ENCODE measurements at regions not wholly inside any gene's neighbourhood (a gene's known extent, or its start where the extent isn't known, plus 50 kb on each side); places are given as distances from the start of the nearest gene placed in this dataset.

GRCh38 chr3:30457081-30457480 is 149.3 kb upstream of the TGFBR2 start:
- dilution Hi-C loops (cut with HindIII; ENCODE audit: low sequenced_read_pairs, unreplicated experiment) (no loop called here), intact Hi-C loops (cut with micrococcal nuclease) (no loop called here), in situ Hi-C loops (cut with MboI; ENCODE audit: low sequenced_read_pairs) (no loop called here)
- Histone ChIP-seq H2BK5ac (ENCODE audit: low read depth, low read length, poor library complexity, severe bottlenecking) (no peak overlapping the region), H3K27ac (ENCODE audit: insufficient read depth, low read length) (no peak overlapping the region), H2BK15ac (ENCODE audit: low read depth, low read length) (no peak overlapping the region), H3K9me1 (ENCODE audit: insufficient read depth, low read length) (no peaks in the 10 kb centered on the region), H3K14ac (replicated peaks; ENCODE audit: low read depth, low read length) (no peak overlapping the region), H3K18ac (ENCODE audit: low read depth, low read length) (no peak overlapping the region), H4K91ac (ENCODE audit: insufficient read depth, low read depth, low read length) (no peak overlapping the region), H3K9ac (ENCODE audit: low read depth, low read length) (no peak overlapping the region), H3K4ac (ENCODE audit: low read depth, low read length) (no peak overlapping the region), H2BK20ac (ENCODE audit: low read depth, low read length) (no peak overlapping the region), H2AK5ac (ENCODE audit: low read depth, low read length) (no peak overlapping the region), H3K4me1 (ENCODE audit: control insufficient read depth, insufficient read depth, low read length) (peaks cover 1% of the 10 kb centered on the region; the same call in 1 of the 2 replicates), H3K27me3 (ENCODE audit: control insufficient read depth, insufficient read depth, low read length) (no peaks in the 10 kb centered on the region), H3K23ac (ENCODE audit: low read depth, low read length) (no peak overlapping the region), H3K9me3 (ENCODE audit: control insufficient read depth, insufficient read depth, low read length) (no peaks in the 10 kb centered on the region), H2BK120ac (ENCODE audit: low read depth, low read length) (no peak overlapping the region), H4K20me1 (ENCODE audit: insufficient read depth, low read length) (no peaks in the 10 kb centered on the region), H2AK9ac (replicated peaks; ENCODE audit: low read depth, low read length, poor library complexity) (no peak overlapping the region), H2AFZ (replicated peaks; ENCODE audit: low read length, poor library complexity) (no peak overlapping the region), H3K4me3 (ENCODE audit: insufficient read depth, low read depth, low read length) (no peak overlapping the region), H3K36me3 (ENCODE audit: control insufficient read depth, insufficient read depth, low read length) (no peaks in the 10 kb centered on the region), H3K4me2 (ENCODE audit: low read depth, low read length) (no peak overlapping the region), H4K8ac (ENCODE audit: low read depth in 2 of 2, low read length in 2 of 2) (no peak overlapping the region), H4K5ac (ENCODE audit: low read depth, low read length) (no peak overlapping the region), H3K79me1 (ENCODE audit: low read depth in 1 of 2, low read length in 2 of 2) (no peaks in the 10 kb centered on the region), H3K56ac (ENCODE audit: extremely low read depth, insufficient read depth, low read length) (no peak overlapping the region)
- no peak for ATAC-seq (ENCODE audit: low read depth)
- WGBS, 2 experiments (ENCODE audit: extremely low coverage in 2 of 2, insufficient read length in 1 of 2), result no CpG with 5 or more reads among the region's 1 CpG
- no peak for DNase-seq
- no TSS peak for BruUV-seq (replicated peaks)
- ChIA-PET POLR2A (ENCODE audit: unreplicated experiment) (interaction anchor here (0.6 kb wide), 2 partner anchors 48 to 127 kb away, joined by 3 to 5 read pairs; no protein-coding TSS in a partner anchor), CTCF (interaction anchor here (0.7 kb wide), 1 partner anchor 1398 kb away, joined by 3 read pairs; no protein-coding TSS in a partner anchor)
- TF ChIP-seq RFX5 (IDR thresholded peaks at IDR 0.05; ENCODE audit: low read depth, low read length), result no peak
- TF ChIP-seq NFE2L2 (IDR thresholded peaks at IDR 0.05; ENCODE audit: low read depth, low read length), result no peak

All from IMR-90 (cell line).